Smooth muscle cell (in vitro differentiated cells): ENCODE measurements at regions not wholly inside any gene's neighbourhood (a gene's known extent, or its start where the extent isn't known, plus 50 kb on each side); places are given as distances from the start of the nearest gene placed in this dataset.

Source experiments
- DNase-seq: peaks from one replicate; lab custom pipeline; 2025; ENCODE audit not compliant: unreplicated experiment; lab: John Stamatoyannopoulos, UW
- H2AFZ ChIP-seq: fragments of 200-600 bp; sonication (generic); 2 replicates; pipeline ENCODE4 v1.6.0; 2016; ENCODE audit warnings: antibody characterized with exemption, low read depth, mild to moderate bottlenecking
- H3F3A ChIP-seq: fragments of 200-600 bp; sonication (generic); 2 replicates; pipeline ENCODE4 v1.6.0; 2017; ENCODE audit warnings: antibody characterized with exemption, low read depth
- H3K27ac ChIP-seq: fragments of 200-600 bp; sonication (generic); 2 replicates; pipeline ENCODE4 v1.5.1; 2016; ENCODE audit warnings: low read depth, mild to moderate bottlenecking
- H3K27me3 ChIP-seq: fragments of 200-600 bp; sonication (generic); 2 replicates; pipeline ENCODE4 v1.6.1; 2016; ENCODE audit warnings: low read depth, mild to moderate bottlenecking
- H3K36me3 ChIP-seq: fragments of 200-600 bp; sonication (generic); 2 replicates; pipeline ENCODE4 v1.5.1; 2016; ENCODE audit warnings: low read depth
- H3K4me1 ChIP-seq: fragments of 200-600 bp; sonication (generic); 2 replicates; pipeline ENCODE4 v1.5.1; 2016; ENCODE audit warnings: low read depth
- H3K4me2 ChIP-seq: fragments of 200-600 bp; sonication (generic); 2 replicates; pipeline ENCODE4 v1.6.0; 2016; ENCODE audit warnings: mild to moderate bottlenecking
- H3K4me3 ChIP-seq: fragments of 200-600 bp; sonication (generic); 2 replicates; pipeline ENCODE4 v1.5.1; 2016; ENCODE audit warnings: mild to moderate bottlenecking
- H3K79me2 ChIP-seq: fragments of 200-600 bp; sonication (generic); 2 replicates; pipeline ENCODE4 v1.6.0; 2016; ENCODE audit warnings: low read depth, mild to moderate bottlenecking
- H3K9ac ChIP-seq: fragments of 200-600 bp; sonication (generic); 2 replicates; pipeline ENCODE4 v1.6.0; 2016; ENCODE audit warnings: low read depth
- H3K9me3 ChIP-seq: fragments of 200-600 bp; sonication (generic); replicated peaks from 2 replicates; pipeline ENCODE4 v1.5.1; 2016; ENCODE audit warnings: low read depth
- H4K20me1 ChIP-seq: fragments of 200-600 bp; sonication (generic); 2 replicates; pipeline ENCODE4 v1.6.0; 2016; ENCODE audit warnings: low read depth
- WGBS: methylation state at CpG from one replicate; pipeline ENCODE4 v1.1.7; 2016; ENCODE audit warnings: low lambda C conversion rate; 5-methylcytosine and 5-hydroxymethylcytosine counted together
- TF ChIP-seq, protein P1 (sequence below): fragments of 200-600 bp; sonication (generic); IDR thresholded peaks from 2 replicates; pipeline ENCODE4 v1.5.1; 2017; ENCODE audit warnings: borderline replicate concordance, mild to moderate bottlenecking, antibody characterized with exemption; ENCODE audit not compliant: insufficient read depth, poor library complexity, severe bottlenecking

DNA sequence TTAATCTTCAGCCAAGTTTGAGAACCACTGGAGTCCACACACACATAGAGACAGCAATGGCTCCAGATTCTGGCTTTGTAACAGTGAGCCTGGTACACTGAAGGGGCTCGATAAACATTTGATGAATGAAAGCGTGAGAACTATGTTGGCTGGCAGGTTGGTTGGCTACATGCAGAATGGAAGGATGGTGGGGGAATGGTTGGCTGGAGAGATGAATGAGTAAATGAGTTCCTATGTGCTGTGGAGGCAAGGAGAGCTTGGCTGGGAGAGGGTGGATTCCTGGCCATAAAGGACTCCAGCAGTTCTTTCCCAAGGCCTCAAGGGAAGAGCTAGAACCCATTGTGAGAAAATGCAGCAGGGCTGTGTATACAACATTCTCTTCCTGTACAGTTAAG is 168.0 kb upstream of the NECTIN1 start:
- no peaks in the 10 kb centered on the region for H3K36me3 ChIP-seq
- no peaks in the 10 kb centered on the region for H3K79me2 ChIP-seq
- H3K4me3 ChIP-seq, result no peak overlapping the region
- H3K9me3 ChIP-seq, result no peaks in the 10 kb centered on the region
- no peak overlapping the region for H3K27ac ChIP-seq
- TF ChIP-seq, protein P1, sequence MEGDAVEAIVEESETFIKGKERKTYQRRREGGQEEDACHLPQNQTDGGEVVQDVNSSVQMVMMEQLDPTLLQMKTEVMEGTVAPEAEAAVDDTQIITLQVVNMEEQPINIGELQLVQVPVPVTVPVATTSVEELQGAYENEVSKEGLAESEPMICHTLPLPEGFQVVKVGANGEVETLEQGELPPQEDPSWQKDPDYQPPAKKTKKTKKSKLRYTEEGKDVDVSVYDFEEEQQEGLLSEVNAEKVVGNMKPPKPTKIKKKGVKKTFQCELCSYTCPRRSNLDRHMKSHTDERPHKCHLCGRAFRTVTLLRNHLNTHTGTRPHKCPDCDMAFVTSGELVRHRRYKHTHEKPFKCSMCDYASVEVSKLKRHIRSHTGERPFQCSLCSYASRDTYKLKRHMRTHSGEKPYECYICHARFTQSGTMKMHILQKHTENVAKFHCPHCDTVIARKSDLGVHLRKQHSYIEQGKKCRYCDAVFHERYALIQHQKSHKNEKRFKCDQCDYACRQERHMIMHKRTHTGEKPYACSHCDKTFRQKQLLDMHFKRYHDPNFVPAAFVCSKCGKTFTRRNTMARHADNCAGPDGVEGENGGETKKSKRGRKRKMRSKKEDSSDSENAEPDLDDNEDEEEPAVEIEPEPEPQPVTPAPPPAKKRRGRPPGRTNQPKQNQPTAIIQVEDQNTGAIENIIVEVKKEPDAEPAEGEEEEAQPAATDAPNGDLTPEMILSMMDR, result no peak
- H2AFZ ChIP-seq, result no peak overlapping the region
- no peaks in the 10 kb centered on the region for H4K20me1 ChIP-seq
- H3K9ac ChIP-seq, result no peak overlapping the region
- DNase-seq, result no peak
- no peaks in the 10 kb centered on the region for H3K4me1 ChIP-seq
- no peak overlapping the region for H3K4me2 ChIP-seq
- no peaks in the 10 kb centered on the region for H3F3A ChIP-seq
- 50% methylated on average over 2 of the region's 2 CpGs for WGBS
- peaks cover 13% of the 10 kb centered on the region for H3K27me3 ChIP-seq

DNA sequence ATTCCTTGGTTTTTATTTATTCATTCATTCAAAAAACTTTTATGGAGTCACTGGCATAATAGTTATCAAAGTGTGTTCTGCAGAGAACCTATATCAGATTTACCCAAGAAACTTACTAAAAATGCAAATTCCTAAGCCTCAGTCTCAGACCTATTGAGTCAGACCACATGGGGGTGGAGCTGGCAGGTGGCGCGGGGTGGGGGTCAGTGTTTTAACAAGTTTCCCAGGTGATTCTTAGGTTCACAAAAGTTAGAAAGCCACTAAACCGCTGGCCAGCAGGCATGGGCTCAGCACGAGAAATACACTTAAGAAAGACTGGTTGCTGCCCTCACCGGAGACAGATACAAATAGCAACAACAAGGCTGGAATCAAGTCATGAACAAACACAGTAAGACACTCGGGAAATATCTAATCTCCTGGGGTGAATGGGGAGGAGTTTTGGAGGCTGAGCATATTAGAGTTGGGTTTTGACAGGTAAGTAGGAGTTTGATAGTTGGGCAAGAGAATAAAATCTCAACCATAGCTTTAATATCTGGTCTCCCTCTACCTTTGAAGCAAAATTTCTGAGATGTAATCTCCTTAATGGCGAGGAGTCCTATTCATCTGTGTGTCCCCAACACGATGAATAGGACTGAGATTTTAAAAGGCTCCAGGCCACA is 167.5 kb upstream of the NECTIN1 start:
- Histone ChIP-seq H3K9ac (no peak overlapping the region), H3K4me2 (no peak overlapping the region), H3K36me3 (no peaks in the 10 kb centered on the region), H3F3A (no peaks in the 10 kb centered on the region), H2AFZ (no peak overlapping the region), H3K4me1 (no peaks in the 10 kb centered on the region), H3K27me3 (peaks cover 13% of the 10 kb centered on the region), H3K4me3 (no peak overlapping the region), H3K27ac (no peak overlapping the region), H3K9me3 (no peaks in the 10 kb centered on the region), H3K79me2 (no peaks in the 10 kb centered on the region), H4K20me1 (no peaks in the 10 kb centered on the region)
- WGBS, result 86% methylated on average over 8 of the region's 8 CpGs
- TF ChIP-seq, protein P1, result no peak
- no peak for DNase-seq

DNA sequence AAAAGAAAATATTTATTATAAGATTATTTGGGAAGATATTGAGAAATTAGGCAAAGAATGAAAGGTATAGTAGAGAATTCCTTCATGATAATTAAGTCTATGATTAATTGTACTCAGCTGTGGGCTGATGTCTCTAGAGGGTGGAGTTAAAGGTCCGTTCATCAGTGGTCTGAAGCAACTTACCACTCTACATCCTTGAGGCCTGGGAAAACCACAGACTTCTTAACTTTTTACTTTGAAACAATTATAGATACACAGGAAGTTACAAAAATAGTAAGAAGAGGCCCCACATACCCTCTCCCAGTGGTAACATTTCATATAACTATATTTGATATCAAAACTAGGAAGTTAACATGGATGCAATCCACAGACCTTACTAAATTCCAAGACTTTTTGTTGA is 167.0 kb upstream of the NECTIN1 start:
- H3K27ac ChIP-seq, result no peak overlapping the region
- no peak overlapping the region for H3K4me3 ChIP-seq
- H3K9me3 ChIP-seq, result no peaks in the 10 kb centered on the region
- no peak overlapping the region for H3K4me2 ChIP-seq
- no peak for DNase-seq
- TF ChIP-seq, protein P1, result no peak
- H2AFZ ChIP-seq, result no peak overlapping the region
- H3K27me3 ChIP-seq, result peaks cover 13% of the 10 kb centered on the region
- H3K36me3 ChIP-seq, result no peaks in the 10 kb centered on the region
- no peaks in the 10 kb centered on the region for H3K79me2 ChIP-seq
- H4K20me1 ChIP-seq, result no peaks in the 10 kb centered on the region
- no peak overlapping the region for H3K9ac ChIP-seq
- peaks cover 4% of the 10 kb centered on the region for H3K4me1 ChIP-seq
- H3F3A ChIP-seq, result no peaks in the 10 kb centered on the region
- 43% methylated on average over 1 of the region's 1 CpG for WGBS

DNA sequence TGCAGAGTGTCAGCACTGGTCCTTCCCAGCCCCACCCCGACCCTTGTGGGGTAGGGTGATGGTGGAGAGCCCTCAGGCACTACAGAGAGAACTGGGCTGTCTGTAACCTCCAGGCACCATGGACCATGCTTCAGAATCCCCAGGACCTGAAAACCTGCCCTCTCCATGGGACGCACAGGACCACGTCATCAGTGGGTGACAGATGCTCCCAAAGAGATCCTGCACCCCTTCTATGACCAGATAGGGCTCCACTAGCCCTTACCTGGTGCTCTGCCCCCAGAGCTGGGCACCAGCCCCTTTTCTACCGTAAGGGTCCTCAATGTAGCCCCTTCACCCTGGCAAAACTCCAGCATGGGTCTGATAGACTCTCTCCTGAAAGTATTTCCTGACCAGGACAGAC is 165.9 kb upstream of the NECTIN1 start:
- Histone ChIP-seq H4K20me1 (no peaks in the 10 kb centered on the region), H3K4me3 (no peak overlapping the region), H3K9ac (no peak overlapping the region), H3K4me2 (no peak overlapping the region), H3K27ac (no peak overlapping the region), H3F3A (no peaks in the 10 kb centered on the region), H3K36me3 (no peaks in the 10 kb centered on the region), H3K79me2 (no peaks in the 10 kb centered on the region), H3K27me3 (peaks cover 13% of the 10 kb centered on the region), H3K4me1 (peaks cover 6% of the 10 kb centered on the region), H3K9me3 (no peaks in the 10 kb centered on the region), H2AFZ (no peak overlapping the region)
- TF ChIP-seq, protein P1, result no peak
- no peak for DNase-seq
- 93% methylated on average over 4 of the region's 4 CpGs for WGBS
